H9 (cell line): ENCODE measurements at regions not wholly inside any gene's neighbourhood (a gene's known extent, or its start where the extent isn't known, plus 50 kb on each side); places are given as distances from the start of the nearest gene placed in this dataset.

ENCODE experiments used
- DNase-seq: peaks from one replicate; pipeline ENCODE4 v3.0.0-alpha.2; 2017
- H2AFZ ChIP-seq: one replicate; pipeline ENCODE4 v1.6.1; 2013; ENCODE audit warnings: mild to moderate bottlenecking, low read length, control low read depth, moderate library complexity
- H2AK5ac ChIP-seq: 2 replicates; pipeline ENCODE4 v1.6.1; 2013; ENCODE audit warnings: low read length, control low read depth, mixed read lengths; ENCODE audit not compliant: insufficient read length
- H2BK120ac ChIP-seq: one replicate; pipeline ENCODE4 v1.6.1; 2013; ENCODE audit warnings: low read depth, mild to moderate bottlenecking, low read length, control low read depth, inconsistent platforms; ENCODE audit not compliant: poor library complexity, severe bottlenecking
- H2BK12ac ChIP-seq: 2 replicates; pipeline ENCODE4 v1.6.1; 2013; ENCODE audit warnings: low read length, control low read depth, mixed read lengths, low read depth; ENCODE audit not compliant: insufficient read length
- H2BK15ac ChIP-seq: 2 replicates; pipeline ENCODE4 v1.6.1; 2013; ENCODE audit warnings: low read depth, low read length, control low read depth
- H2BK20ac ChIP-seq: one replicate; pipeline ENCODE4 v1.6.1; 2013; ENCODE audit warnings: low read depth, mild to moderate bottlenecking, low read length, control low read depth, inconsistent platforms; ENCODE audit not compliant: poor library complexity, severe bottlenecking
- H2BK5ac ChIP-seq: 2 replicates; pipeline ENCODE4 v1.6.1; 2013; ENCODE audit warnings: low read length, control low read depth, mixed read lengths; ENCODE audit not compliant: insufficient read length
- H3K14ac ChIP-seq: 2 replicates; pipeline ENCODE4 v1.6.1; 2013; ENCODE audit warnings: low read length, control low read depth; ENCODE audit not compliant: insufficient read depth
- H3K18ac ChIP-seq: 2 replicates; pipeline ENCODE4 v1.6.1; 2013; ENCODE audit warnings: low read depth, mild to moderate bottlenecking, mixed read lengths, low read length, control low read depth; ENCODE audit not compliant: insufficient read length
- H3K23ac ChIP-seq: 2 replicates; pipeline ENCODE4 v1.6.1; 2013; ENCODE audit warnings: low read length, control low read depth, mixed read lengths, low read depth; ENCODE audit not compliant: insufficient read length
- H3K23me2 ChIP-seq: 2 replicates; pipeline ENCODE4 v1.6.1; 2013; ENCODE audit warnings: low read depth, mild to moderate bottlenecking, mixed read lengths, low read length, control low read depth; ENCODE audit not compliant: insufficient read length, poor library complexity, severe bottlenecking
- H3K27ac ChIP-seq: 2 replicates; pipeline ENCODE4 v1.5.1; 2013; ENCODE audit warnings: low read length, control low read depth, mixed read lengths, low read depth; ENCODE audit not compliant: insufficient read length
- H3K27me3 ChIP-seq: 2 replicates; pipeline ENCODE4 v1.6.1; 2013; ENCODE audit warnings: low read length, control low read depth, inconsistent platforms; ENCODE audit not compliant: insufficient read depth
- H3K4ac ChIP-seq: 2 replicates; pipeline ENCODE4 v1.6.1; 2013; ENCODE audit warnings: low read depth, mild to moderate bottlenecking, control low read depth, inconsistent platforms, low read length, moderate library complexity
- H3K4me1 ChIP-seq: 2 replicates; pipeline ENCODE4 v1.6.1; 2013; ENCODE audit warnings: low read length, control low read depth, inconsistent platforms; ENCODE audit not compliant: insufficient read depth
- H3K4me2 ChIP-seq: 2 replicates; pipeline ENCODE4 v1.6.1; 2013; ENCODE audit warnings: low read length, control low read depth, mixed read lengths; ENCODE audit not compliant: insufficient read length, insufficient read depth
- H3K56ac ChIP-seq: 2 replicates; pipeline ENCODE4 v1.6.1; 2013; ENCODE audit warnings: low read depth, mild to moderate bottlenecking, mixed read lengths, low read length, control low read depth; ENCODE audit not compliant: insufficient read length
- H3K79me1 ChIP-seq: 2 replicates; pipeline ENCODE4 v1.6.1; 2013; ENCODE audit warnings: low read depth, mild to moderate bottlenecking, moderate library complexity, low read length, control low read depth, inconsistent platforms; ENCODE audit not compliant: insufficient read depth, poor library complexity, severe bottlenecking
- H3K79me2 ChIP-seq: 2 replicates; pipeline ENCODE4 v1.6.1; 2013; ENCODE audit warnings: low read length, control low read depth, inconsistent platforms; ENCODE audit not compliant: insufficient read depth
- H3K9ac ChIP-seq: 2 replicates; pipeline ENCODE4 v1.6.1; 2013; ENCODE audit warnings: low read length, control low read depth, mixed read lengths; ENCODE audit not compliant: insufficient read length; ENCODE audit errors: extremely low read depth
- H3K9me3 ChIP-seq: one replicate; pipeline ENCODE4 v1.6.1; 2013; ENCODE audit warnings: low read depth, low read length, inconsistent platforms; ENCODE audit not compliant: control insufficient read depth
- H3T11ph ChIP-seq: one replicate; pipeline ENCODE4 v1.6.1; 2013; ENCODE audit warnings: mild to moderate bottlenecking, low read length, control low read depth, inconsistent platforms
- H4K20me1 ChIP-seq: one replicate; pipeline ENCODE4 v1.6.1; 2013; ENCODE audit not compliant: control insufficient read depth, insufficient read length, insufficient read depth
- H4K5ac ChIP-seq: 2 replicates; pipeline ENCODE4 v1.6.1; 2013; ENCODE audit warnings: low read depth, mild to moderate bottlenecking, mixed read lengths, low read length, control low read depth; ENCODE audit not compliant: insufficient read length
- H4K8ac ChIP-seq: replicated peaks from 2 replicates; pipeline ENCODE4 v1.6.1; 2013; ENCODE audit warnings: low read length, control low read depth, mixed read lengths, low read depth; ENCODE audit not compliant: insufficient read length
- H4K91ac ChIP-seq: 2 replicates; pipeline ENCODE4 v1.6.1; 2013; ENCODE audit warnings: low read depth, mild to moderate bottlenecking, moderate library complexity, mixed read lengths, low read length, control low read depth; ENCODE audit not compliant: insufficient read length
- H3K27ac Mint-ChIP-seq, 3 experiments: 2 replicates in 2 of 3; 3 replicates in 1 of 3; pipeline ENCODE4 v1.8.0; 2020 to 2021; ENCODE audit warnings: mixed read lengths in 3 of 3, mild to moderate bottlenecking in 1 of 3, moderate library complexity in 1 of 3
- H3K27me3 Mint-ChIP-seq: 2 replicates; pipeline ENCODE4 v1.8.0; 2021; ENCODE audit warnings: low read depth, mild to moderate bottlenecking, moderate library complexity, mixed read lengths
- H3K36me3 Mint-ChIP-seq, 3 experiments: 2 replicates in 2 of 3; 3 replicates in 1 of 3; pipeline ENCODE4 v1.8.0; 2020 to 2021; ENCODE audit warnings: low read depth in 3 of 3, mixed read lengths in 3 of 3; ENCODE audit not compliant: insufficient read depth in 1 of 3
- H3K4me1 Mint-ChIP-seq, 2 experiments: 2 replicates each; pipeline ENCODE4 v1.8.0; 2020; ENCODE audit warnings: mixed read lengths in 2 of 2
- H3K4me3 Mint-ChIP-seq, 2 experiments: 2 replicates in 1 of 2; 3 replicates in 1 of 2; pipeline ENCODE4 v1.8.0; 2020 to 2021; ENCODE audit warnings: mild to moderate bottlenecking in 2 of 2, mixed read lengths in 2 of 2, moderate library complexity in 1 of 2
- H3K9me3 Mint-ChIP-seq, 2 experiments: 2 replicates in 1 of 2; 3 replicates in 1 of 2; pipeline ENCODE4 v1.8.0; 2020; ENCODE audit warnings: mild to moderate bottlenecking in 2 of 2, mixed read lengths in 2 of 2, moderate library complexity in 1 of 2
- CTCF ChIP-seq: fragments of 200-600 bp; sonication (generic); conservative IDR thresholded peaks from 3 replicates; pipeline ENCODE4 v1.8.0; 2021; ENCODE audit warnings: antibody characterized with exemption, mild to moderate bottlenecking
- WGBS: extraction: QIAGEN DNeasy Blood & Tissue Kit; methylation state at CpG from one replicate; pipeline ENCODE4 v1.1.7; 2013; ENCODE audit warnings: missing lambda C conversion rate, low lambda C conversion rate, mixed read lengths; ENCODE audit not compliant: insufficient read length; ENCODE audit errors: extremely low coverage; 5-methylcytosine and 5-hydroxymethylcytosine counted together

GRCh38 chr2:228540976-228541375 lies 359.5 kb upstream of the SPHKAP start:
- 100% methylated on average over 2 of the region's 3 CpGs for WGBS
- Histone ChIP-seq H3K23me2 (no peaks in the 10 kb centered on the region), H2BK120ac (no peak overlapping the region), H2BK12ac (no peak overlapping the region), H3K9me3 (no peaks in the 10 kb centered on the region), H3K18ac (no peak overlapping the region), H4K20me1 (no peaks in the 10 kb centered on the region), H3K9ac (no peak overlapping the region), H3K79me1 (no peaks in the 10 kb centered on the region), H3K27me3 (no peaks in the 10 kb centered on the region), H3K4ac (no peak overlapping the region), H2AFZ (no peak overlapping the region), H3K79me2 (no peaks in the 10 kb centered on the region), H2BK15ac (no peak overlapping the region), H4K5ac (no peak overlapping the region), H3K4me1 (no peaks in the 10 kb centered on the region), H2AK5ac (no peak overlapping the region), H3K27ac (no peak overlapping the region), H2BK5ac (no peak overlapping the region), H3K4me2 (no peak overlapping the region), H3K23ac (no peak overlapping the region), H3K14ac (no peak overlapping the region), H4K91ac (no peak overlapping the region), H3K56ac (no peak overlapping the region), H4K8ac (no peak overlapping the region), H3T11ph (no peak overlapping the region), H2BK20ac (no peak overlapping the region)
- Mint-ChIP-seq H3K36me3 (peaks cover 2 to 22% (median 19%) of the 10 kb centered on the region in 3 experiments; a peak in 5 of 7 replicates), H3K27ac (no peak overlapping the region), H3K4me3 (no peak overlapping the region), H3K27me3 (no peaks in the 10 kb centered on the region), H3K4me1 (peaks cover 0 to 4% of the 10 kb centered on the region in 2 experiments; a peak in 1 of 4 replicates), H3K9me3 (peaks cover 25 to 34% of the 10 kb centered on the region in 2 experiments)
- no peak for DNase-seq
- no peak for TF ChIP-seq CTCF
